ENCODE measurements at regions not wholly inside any gene's neighbourhood (a gene's known extent, or its start where the extent isn't known, plus 50 kb on each side); places are given as distances from the start of the nearest gene placed in this dataset.
"Not testable (repeated sequence)": the region's sequence is repeated elsewhere in the genome, so short reads cannot be mapped to it uniquely, and the experiment has no call there.

DNA sequence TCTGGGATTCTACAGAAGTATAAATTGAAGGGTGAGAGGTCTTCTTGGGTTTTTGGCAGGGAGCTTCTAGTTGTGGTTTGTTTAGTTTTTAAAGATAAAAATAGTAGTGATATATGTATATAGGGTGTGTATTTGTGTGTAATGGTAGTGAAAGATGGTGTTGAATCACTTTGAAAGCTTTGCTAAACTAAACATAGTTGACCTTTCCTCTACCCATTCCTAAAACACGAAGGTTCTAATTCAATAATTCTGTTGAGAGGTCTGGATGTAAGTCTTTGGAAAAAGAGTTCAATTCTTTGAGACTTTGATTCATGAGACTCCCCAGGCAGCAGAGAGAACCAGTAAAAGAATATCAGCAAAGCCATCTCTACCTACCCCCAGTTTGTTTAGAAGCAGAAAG is 247.9 kb upstream of the DUSP10 start:
- DNase-seq, result no peak

- DNase-seq, result no peak
Observed at GRCh38 chr1:221988829-221989228, 246.9 kb upstream of the DUSP10 start.

DNA sequence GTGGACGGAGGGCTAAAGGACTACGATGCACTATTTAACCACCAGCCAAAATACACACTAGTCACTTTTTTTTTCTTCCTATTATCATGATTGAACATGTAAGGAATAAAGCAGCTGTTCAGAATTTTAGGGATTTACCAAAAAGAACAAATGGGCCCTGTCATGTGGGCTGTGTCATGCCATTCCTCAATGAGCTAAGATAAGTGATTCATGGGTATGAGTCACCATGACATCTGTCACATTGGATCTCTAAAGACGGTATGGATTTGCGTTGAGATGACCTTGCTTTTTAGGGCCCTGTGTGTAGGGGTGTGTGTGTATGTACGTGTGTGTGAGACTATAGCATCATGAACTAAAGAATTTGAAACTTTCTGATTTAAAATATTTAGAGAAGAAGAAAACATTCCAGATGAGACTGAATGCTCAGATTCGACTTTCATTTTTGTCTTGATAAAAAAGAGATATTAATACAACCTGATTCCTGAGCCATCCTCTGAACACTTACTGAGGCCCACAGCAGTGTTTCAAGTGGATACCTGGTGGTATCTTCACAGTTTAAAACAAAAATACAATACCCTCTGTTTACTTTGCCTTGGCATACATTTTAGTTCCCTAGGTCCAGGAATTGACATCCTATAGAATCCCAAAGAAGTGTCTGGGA is 246.1 kb upstream of the DUSP10 start:
- DNase-seq, result peak; percentile 85 to 94 (median 91)

DNA sequence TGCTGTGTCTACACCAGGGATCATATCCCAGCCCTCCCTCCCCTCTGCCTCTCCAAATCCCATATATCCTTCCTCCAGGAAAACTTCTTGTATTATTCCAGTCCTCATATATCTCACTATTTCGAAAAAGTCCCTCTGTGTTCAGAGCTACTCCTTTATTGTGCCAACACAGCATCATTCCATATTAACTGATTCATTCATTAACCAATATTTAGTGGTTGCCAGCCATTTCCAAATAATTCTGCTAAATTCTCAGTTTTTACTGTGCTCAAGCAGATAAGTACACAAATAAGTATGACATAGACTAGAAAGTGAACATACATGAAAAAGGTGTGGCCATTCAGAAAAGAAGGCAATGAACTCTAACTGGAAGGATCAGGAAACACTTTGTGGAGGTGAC is 241.6 kb upstream of the DUSP10 start:
- no peak for DNase-seq

- DNase-seq, result no peak
Observed at GRCh38 chr1:221981461-221981860, 239.6 kb upstream of the DUSP10 start.

DNA sequence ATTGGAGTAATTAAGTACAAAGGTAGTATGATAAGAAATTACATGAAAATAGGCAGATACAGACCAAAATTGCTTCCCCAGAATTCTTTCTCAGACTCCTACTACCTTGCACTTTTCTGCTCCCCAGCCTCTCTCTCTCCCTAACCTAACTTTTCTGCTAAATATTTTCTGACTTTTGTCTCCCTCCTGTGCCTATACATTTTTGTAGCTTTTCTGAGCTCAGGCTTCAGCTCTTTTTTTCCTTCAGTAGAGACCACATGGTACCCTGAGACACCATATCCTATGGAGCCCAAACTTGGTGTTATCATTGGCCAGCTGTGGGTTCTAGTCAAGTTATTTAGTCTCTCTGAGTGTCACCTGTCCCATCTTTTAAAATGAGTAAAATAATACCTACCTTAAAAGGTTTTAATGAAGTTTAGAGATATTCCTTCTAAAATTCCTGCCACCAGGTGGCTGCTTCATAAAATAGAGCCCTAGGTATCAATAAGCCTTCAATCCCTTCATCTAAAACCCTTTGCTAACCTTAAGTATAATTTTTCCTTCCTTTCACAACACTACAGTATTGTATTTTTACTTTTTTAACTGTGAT is 237.6 kb upstream of the DUSP10 start:
- no peak for DNase-seq

DNA sequence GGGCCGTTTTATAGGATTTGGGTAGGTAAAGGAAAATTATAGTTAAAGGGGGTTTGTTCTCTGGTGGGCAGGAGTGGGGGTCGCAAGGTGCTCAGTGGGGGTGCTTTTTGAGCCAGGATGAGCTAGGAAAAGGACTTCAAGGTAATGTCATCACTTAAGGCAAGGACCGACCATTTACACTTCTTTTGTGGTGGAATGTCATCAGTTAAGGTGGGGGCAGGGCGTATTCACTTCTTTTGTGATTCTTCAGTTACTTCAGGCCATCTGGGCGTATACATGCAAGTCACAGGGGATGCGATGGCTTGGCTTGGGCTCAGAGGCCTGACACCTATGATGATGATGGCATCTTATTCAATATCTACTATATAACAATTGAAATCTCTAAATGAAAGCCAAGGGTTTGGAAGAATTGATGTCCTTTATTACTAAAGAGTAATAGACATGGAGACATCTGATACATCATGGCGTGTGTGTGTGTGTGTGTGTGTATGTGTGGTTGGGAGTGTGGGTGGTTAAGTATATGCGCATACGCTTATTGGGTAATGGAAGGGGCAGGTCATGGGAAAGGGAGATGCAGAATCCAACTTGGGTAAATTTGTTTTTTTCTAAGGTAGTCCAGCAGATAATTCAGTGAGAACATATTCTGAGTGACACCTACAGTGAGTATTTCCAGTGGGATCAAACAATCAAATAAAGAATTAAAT is 236.9 kb upstream of the DUSP10 start:
- DNase-seq, result not testable (repeated sequence)

- DNase-seq, result not testable (repeated sequence)
Observed at GRCh38 chr1:221973787-221974186, 231.9 kb upstream of the DUSP10 start.

- DNase-seq, result no peak
Observed at GRCh38 chr1:221972276-221973235, 230.7 kb upstream of the DUSP10 start.

DNA sequence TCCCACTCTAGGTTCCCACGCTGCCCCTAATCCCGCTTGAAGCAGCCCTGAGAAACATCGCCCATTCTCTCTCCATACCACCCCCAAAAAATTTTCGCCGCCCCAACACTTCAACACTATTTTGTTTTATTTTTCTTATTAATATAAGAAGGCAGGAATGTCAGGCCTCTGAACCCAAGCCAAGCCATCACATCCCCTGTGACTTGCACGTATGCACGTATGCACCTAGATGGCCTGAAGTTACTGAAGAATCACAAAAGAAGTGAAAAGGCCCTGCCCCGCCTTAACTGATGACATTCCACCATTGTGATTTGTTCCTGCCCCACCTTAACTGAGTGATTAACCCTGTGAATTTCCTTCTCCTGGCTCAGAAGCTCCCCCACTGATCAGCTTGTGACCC is 229.1 kb upstream of the DUSP10 start:
- DNase-seq, result not testable (repeated sequence)

DNA sequence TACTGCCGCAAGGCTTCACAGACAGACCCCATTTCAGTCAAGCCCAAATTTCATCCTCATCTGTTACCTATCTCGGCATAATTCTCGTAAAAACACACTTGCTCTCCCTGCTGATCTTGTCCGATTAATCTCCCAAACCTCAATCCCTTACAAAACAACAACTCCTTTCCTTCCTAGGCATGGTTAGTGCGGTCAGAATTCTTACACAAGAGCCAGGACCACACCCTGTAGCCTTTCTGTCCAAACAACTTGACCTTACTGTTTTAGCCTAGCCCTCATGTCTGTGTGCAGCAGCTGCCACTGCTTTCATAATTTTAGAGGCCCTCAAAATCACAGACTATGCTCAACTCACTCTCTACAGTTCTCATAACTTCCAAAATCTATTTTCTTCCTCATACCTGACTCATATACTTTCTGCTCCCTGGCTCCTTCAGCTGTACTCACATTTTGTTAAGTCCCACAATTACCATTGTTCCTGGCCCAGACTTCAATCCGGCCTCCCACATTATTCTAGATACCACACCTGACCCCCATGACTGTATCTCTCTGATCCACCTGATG is 227.5 kb upstream of the DUSP10 start:
- not testable (repeated sequence) for DNase-seq

- not testable (repeated sequence) for DNase-seq
Observed at GRCh38 chr1:221967538-221967937, 225.6 kb upstream of the DUSP10 start.

- DNase-seq, result not testable (repeated sequence)
Observed at GRCh38 chr1:221966888-221967287, 225.0 kb upstream of the DUSP10 start.

- not testable (repeated sequence) for DNase-seq
Observed at GRCh38 chr1:221965891-221966290, 224.0 kb upstream of the DUSP10 start.

GRCh38 chr1:221965252-221965651 is 223.4 kb upstream of the DUSP10 start:
- no peak for DNase-seq

GRCh38 chr1:221963742-221964141 is 221.9 kb upstream of the DUSP10 start:
- DNase-seq, result peak in 1 of 3 donors; percentile 34

- DNase-seq, result no peak
Observed at GRCh38 chr1:221962385-221962784, 220.5 kb upstream of the DUSP10 start.

DNA sequence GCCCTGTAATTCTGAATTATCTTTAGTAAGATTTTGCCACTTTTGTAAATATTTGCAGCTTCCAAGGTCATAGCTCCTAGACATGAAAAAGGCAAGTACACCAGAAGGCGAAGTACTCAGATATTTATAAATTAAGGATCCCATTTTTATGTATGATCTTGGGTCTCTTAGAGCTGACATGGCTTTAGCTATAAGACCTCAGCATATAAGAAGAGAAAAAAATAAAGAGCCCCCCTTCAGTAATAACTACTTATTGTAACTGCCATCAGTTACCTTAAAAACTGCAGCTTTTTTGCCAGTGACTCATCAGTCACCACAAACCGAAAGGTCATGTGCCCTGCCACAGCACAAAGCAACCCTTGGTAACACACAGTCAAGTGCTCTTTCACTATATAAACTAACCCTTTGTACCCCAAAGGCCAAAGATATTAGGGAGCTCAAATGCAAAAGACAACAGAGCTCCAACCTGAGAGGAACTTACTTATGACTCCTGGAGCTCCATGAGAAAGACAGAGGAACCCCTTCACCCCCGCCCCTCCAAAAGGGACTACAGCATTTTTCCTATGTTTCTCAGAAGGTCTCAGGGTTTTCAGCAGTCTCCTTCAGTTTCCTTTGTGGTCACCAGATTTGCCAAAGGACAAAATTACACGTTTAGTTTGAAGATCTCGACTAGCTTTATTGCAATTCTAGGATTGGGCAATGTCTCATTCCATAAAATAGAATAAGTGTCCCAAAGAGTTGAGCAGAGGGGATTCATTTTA is 219.8 kb upstream of the DUSP10 start:
- DNase-seq, result peak; percentile 54 to 68 (median 64)

DNA sequence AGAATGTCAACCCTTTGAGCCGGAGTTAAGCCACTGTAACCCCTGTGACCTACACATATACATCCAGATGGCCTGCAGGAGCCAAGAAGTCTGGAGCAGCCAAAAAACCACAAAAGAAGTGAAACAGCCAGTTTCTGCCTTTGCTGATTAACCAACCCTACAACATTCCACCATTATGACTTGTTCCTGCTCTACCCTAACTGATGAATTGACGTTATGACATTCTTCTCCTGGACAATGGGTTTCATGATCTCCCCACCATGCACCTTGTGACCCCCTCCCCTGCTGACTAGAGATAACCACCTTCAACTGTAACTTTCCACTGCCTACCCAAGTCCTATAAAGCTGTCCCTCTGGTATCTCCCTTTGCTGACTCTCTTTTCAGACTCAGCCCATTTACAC is 216.3 kb upstream of the DUSP10 start:
- not testable (repeated sequence) for DNase-seq

GRCh38 chr1:221957350-221957749 is 215.5 kb upstream of the DUSP10 start:
- not testable (repeated sequence) for DNase-seq

DNA sequence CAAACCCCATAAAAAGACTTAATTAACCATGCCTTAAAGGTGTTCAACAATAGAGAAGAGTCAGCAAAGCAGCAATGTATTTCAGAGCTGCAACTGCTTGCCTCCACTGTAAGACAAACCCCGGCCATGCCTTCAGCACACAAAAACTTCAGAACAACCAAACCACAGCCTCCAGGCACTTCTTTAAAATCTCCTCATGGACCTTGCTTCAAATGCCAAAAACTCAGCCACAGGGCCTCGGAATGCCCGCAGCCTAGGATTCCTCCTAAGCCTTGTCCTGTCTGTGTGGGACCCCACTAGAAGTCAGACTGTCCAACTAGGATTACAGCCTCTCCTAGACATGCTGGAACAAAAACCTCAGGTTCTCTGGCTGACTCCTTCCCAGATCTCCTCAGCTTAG is 208.1 kb upstream of the DUSP10 start:
- no peak for DNase-seq

DNA sequence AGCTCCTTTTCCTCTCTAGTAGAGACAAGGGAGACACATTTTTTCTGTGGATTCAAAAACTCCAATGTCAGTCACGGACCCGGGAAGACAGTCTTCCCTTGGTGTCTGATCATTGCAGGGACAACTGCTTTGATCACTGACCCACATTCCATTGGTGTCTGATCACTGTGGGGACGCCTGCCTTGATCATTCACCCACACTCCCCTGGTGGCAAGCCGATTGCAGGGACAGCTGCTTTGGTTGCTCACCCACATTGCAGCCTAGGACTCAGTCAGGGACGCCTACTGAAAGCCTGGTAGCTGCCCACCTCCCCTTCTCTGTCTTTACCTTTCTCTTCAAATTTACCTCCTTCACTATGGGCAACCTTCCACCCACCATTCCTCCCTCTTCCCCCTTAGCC is 206.6 kb upstream of the DUSP10 start:
- no peak for DNase-seq

Measured in suppressor macrophage treated with lipopolysaccharide for 1 hour (primary cell).